Fibroblast of the aortic adventitia (primary cell): ENCODE measurements at regions not wholly inside any gene's neighbourhood (a gene's known extent, or its start where the extent isn't known, plus 50 kb on each side); places are given as distances from the start of the nearest gene placed in this dataset.

Source experiments
- DNase-seq: peaks from one replicate; pipeline ENCODE4 v3.0.0-alpha.2; 2010; ENCODE audit warnings: low read depth
- H3K4me3 ChIP-seq: 2 replicates; pipeline ENCODE4 v1.5.1; 2011; ENCODE audit warnings: low read depth, mild to moderate bottlenecking, control low read depth, low read length, moderate library complexity
- TF ChIP-seq, protein P1 (sequence below): IDR thresholded peaks from 2 replicates; pipeline ENCODE4 v1.5.1; 2011; ENCODE audit warnings: mild to moderate bottlenecking, low read length, control low read depth, inconsistent platforms; ENCODE audit not compliant: insufficient read depth

GRCh38 chr7:17546189-17546588, 247.7 kb downstream of the AHR start:
- H3K4me3 ChIP-seq: no peak overlapping the region
- DNase-seq: no peak
- TF ChIP-seq, protein P1, sequence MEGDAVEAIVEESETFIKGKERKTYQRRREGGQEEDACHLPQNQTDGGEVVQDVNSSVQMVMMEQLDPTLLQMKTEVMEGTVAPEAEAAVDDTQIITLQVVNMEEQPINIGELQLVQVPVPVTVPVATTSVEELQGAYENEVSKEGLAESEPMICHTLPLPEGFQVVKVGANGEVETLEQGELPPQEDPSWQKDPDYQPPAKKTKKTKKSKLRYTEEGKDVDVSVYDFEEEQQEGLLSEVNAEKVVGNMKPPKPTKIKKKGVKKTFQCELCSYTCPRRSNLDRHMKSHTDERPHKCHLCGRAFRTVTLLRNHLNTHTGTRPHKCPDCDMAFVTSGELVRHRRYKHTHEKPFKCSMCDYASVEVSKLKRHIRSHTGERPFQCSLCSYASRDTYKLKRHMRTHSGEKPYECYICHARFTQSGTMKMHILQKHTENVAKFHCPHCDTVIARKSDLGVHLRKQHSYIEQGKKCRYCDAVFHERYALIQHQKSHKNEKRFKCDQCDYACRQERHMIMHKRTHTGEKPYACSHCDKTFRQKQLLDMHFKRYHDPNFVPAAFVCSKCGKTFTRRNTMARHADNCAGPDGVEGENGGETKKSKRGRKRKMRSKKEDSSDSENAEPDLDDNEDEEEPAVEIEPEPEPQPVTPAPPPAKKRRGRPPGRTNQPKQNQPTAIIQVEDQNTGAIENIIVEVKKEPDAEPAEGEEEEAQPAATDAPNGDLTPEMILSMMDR: no peak

DNA sequence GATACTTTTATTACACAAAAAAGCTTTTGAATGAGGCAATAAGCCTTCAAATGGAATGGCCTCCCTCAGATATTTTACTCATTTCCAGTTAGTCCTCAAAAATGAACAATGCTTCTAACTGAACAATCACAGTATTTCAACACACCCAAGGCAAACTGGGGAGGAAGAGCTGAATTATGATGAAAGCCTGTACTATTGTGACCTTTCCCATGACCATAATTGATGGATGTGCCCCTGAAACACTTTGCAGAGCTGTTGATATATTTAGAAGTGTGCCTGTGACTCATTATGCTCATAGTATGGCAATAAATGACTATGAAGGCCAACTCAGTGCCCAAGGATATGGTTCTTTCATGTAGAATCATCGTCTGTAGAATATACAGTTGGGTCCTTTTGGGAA, 248.1 kb downstream of the AHR start:
- no peak overlapping the region for H3K4me3 ChIP-seq
- peak; percentile 94 for DNase-seq

GRCh38 chr7:17548014-17548653, 249.7 kb downstream of the AHR start:
- DNase-seq: no peak
- H3K4me3 ChIP-seq: no peak overlapping the region
- TF ChIP-seq, protein P1: no peak

More for the DNA sequence above, 248.1 kb downstream of the AHR start:
- TF ChIP-seq, protein P1: no peak

DNA sequence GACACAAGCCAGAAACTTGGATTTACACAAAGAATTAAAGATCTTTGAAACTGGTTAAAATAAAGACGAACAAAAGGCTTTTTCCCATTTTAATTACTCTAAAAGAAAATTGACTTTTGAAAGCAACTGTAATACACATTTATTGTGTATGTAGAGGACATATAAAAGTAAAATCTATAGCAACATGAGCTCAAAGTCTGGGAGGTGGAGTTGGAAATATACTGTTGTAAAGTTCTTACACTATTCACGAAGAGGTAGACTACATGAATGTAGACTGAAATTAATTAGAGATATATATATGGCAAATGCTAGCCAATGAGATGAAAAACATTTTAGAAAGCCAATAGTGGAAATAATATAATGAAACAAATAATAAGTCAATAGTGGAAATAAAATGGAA, 251.0 kb downstream of the AHR start:
- TF ChIP-seq, protein P1: no peak
- DNase-seq: no peak
- no peak overlapping the region for H3K4me3 ChIP-seq

- DNase-seq: no peak
- TF ChIP-seq, protein P1: no peak
- no peak overlapping the region for H3K4me3 ChIP-seq
Observed at GRCh38 chr7:17552373-17552772, 253.9 kb downstream of the AHR start.

DNA sequence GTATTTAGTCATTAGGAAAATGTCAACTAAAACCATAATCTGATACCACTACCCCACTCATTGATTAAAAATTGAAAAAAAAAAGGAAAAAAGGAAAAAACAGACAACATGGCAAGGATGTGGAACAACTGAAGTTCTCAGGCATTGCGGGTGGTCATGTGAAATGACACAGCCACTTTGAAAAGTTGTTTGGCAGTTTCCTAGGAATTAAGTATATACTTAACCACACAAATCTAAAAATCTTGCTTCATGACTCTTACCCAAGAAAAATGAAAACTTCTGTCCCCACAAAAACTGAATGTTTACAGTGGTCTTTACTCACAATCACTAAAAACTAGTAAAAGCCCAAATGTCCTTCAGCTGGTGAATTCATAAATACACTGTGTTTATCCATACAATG, 254.5 kb downstream of the AHR start:
- H3K4me3 ChIP-seq: no peak overlapping the region
- TF ChIP-seq, protein P1: no peak
- DNase-seq: no peak
